GM18909 (cell line): ENCODE measurements at regions not wholly inside any gene's neighbourhood (a gene's known extent, or its start where the extent isn't known, plus 50 kb on each side); places are given as distances from the start of the nearest gene placed in this dataset.
"Not testable (repeated sequence)": the region's sequence is repeated elsewhere in the genome, so short reads cannot be mapped to it uniquely, and the experiment has no call there.

ENCODE experiments used
- ATAC-seq: cut with Tn5 transposase; IDR thresholded peaks from one replicate; pipeline ENCODE4 v1.9.1; 2021; ENCODE audit warnings: mild to moderate bottlenecking; ENCODE audit not compliant: unreplicated experiment, poor library complexity

GRCh38 chr5:131008329-131008728 is 156.7 kb downstream of the HINT1 start:
- no peak for ATAC-seq

GRCh38 chr5:131005963-131006684 is 158.9 kb downstream of the HINT1 start:
- no peak for ATAC-seq

GRCh38 chr5:131001507-131001906 is 163.5 kb downstream of the HINT1 start:
- no peak for ATAC-seq

- no peak for ATAC-seq
Observed at GRCh38 chr5:131000289-131000688, 164.8 kb downstream of the HINT1 start.

GRCh38 chr5:130996720-130997119 is 168.3 kb downstream of the HINT1 start:
- ATAC-seq = not testable (repeated sequence)

GRCh38 chr5:130995851-130996250 is 169.2 kb downstream of the HINT1 start:
- no peak for ATAC-seq

GRCh38 chr5:130995254-130995515 is 169.9 kb downstream of the HINT1 start:
- no peak for ATAC-seq

GRCh38 chr5:130994496-130995253 is 170.4 kb downstream of the HINT1 start:
- ATAC-seq = no peak

GRCh38 chr5:130992621-130993020 is 172.4 kb downstream of the HINT1 start:
- no peak for ATAC-seq

GRCh38 chr5:130992095-130992494 is 173.0 kb downstream of the HINT1 start:
- ATAC-seq = no peak

- no peak for ATAC-seq
Observed at GRCh38 chr5:130985776-130986175, 179.3 kb downstream of the HINT1 start.

- no peak for ATAC-seq
Observed at GRCh38 chr5:130981663-130982062, 183.4 kb downstream of the HINT1 start.

- no peak for ATAC-seq
Observed at GRCh38 chr5:130978475-130978874, 186.6 kb downstream of the HINT1 start.

GRCh38 chr5:130976493-130976892 is 188.6 kb downstream of the HINT1 start:
- ATAC-seq = no peak

GRCh38 chr5:130975847-130976246 is 189.2 kb downstream of the HINT1 start:
- ATAC-seq = no peak

- no peak for ATAC-seq
Observed at GRCh38 chr5:130975299-130975698, 189.8 kb downstream of the HINT1 start.

- ATAC-seq = no peak
Observed at GRCh38 chr5:130974021-130974683, 190.9 kb downstream of the HINT1 start.

GRCh38 chr5:130966990-130967525 is 198.0 kb downstream of the HINT1 start:
- no peak for ATAC-seq

- ATAC-seq = no peak
Observed at GRCh38 chr5:130965920-130966319, 199.1 kb downstream of the HINT1 start.

GRCh38 chr5:130965360-130965759 is 199.7 kb downstream of the HINT1 start:
- no peak for ATAC-seq
